Upper lobe of left lung (tissue), 4 donors: ENCODE measurements at regions not wholly inside any gene's neighbourhood (a gene's known extent, or its start where the extent isn't known, plus 50 kb on each side); places are given as distances from the start of the nearest gene placed in this dataset.

Experiments used
- CTCF ChIP-seq, 6 experiments: fragments of 450-650 bp in 4 of 6; fragments of 200-600 bp in 2 of 6; sonication (generic) in 2 of 6; IDR thresholded peaks; one replicate each; pipeline ENCODE4 v1.5.1; 2016 to 2019; ENCODE audit warnings: antibody characterized with exemption in 6 of 6
- EP300 ChIP-seq, 4 donors: sonication (generic); formaldehyde crosslinking; IDR thresholded peaks; one replicate each; pipeline ENCODE4 v1.5.1; 2017; ENCODE audit warnings: antibody characterized with exemption in 4 of 4, control low read depth in 2 of 4
- POLR2AphosphoS5 ChIP-seq, 2 donors: sonication (generic); formaldehyde crosslinking; IDR thresholded peaks; one replicate each; pipeline ENCODE4 v1.5.1; 2017; ENCODE audit warnings: antibody characterized with exemption in 2 of 2

GRCh38 chr15:52912172-52912571, 122.0 kb upstream of the ONECUT1 start:
- TF ChIP-seq POLR2AphosphoS5 (IDR thresholded peaks at IDR 0.05) (no peak), CTCF (IDR thresholded peaks at IDR 0.05) (no peak), EP300 (IDR thresholded peaks at IDR 0.05) (no peak)
